ENCODE measurements at regions not wholly inside any gene's neighbourhood (a gene's known extent, or its start where the extent isn't known, plus 50 kb on each side); places are given as distances from the start of the nearest gene placed in this dataset.
A peak's percentile ranks its signal among the peaks of the same experiment; 100 is the strongest.

DNA sequence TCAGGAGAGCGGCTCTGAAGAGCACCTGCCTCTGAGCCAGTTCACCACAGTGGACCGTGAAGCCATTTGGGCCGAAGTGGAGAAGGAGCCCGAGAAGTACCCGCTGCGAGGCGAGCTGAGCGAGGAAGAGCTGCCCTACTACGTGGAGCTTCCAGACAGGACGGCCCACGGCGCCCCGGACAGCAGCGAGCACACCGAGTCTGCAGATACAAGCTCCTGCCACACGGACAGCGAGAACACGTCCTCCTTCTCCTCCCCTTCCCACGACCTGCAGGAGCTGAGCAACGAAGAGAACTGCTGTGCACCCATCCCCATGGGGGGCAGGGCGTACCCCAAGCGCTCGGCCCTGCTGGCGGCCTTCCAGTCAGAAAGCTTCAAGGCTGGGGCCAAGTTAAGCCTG lies 74.9 kb upstream of the MORC3 start:
- Histone ChIP-seq H3K9me3 (no peaks in the 10 kb centered on the region), H3K4me3 (replicated peaks in 1 of 3) (no peak overlapping the region), H3K36me3 (peaks cover 0 to 8% of the 10 kb centered on the region in 2 donors), H3K27me3 (no peaks in the 10 kb centered on the region), H3K4me1 (peaks cover 7 to 8% of the 10 kb centered on the region in 2 donors), H3K27ac (no peak overlapping the region)
- DNase-seq = no peak
- intact Hi-C loops (cut with DNase I) = no loop called here
- 92 to 94% methylated on average over 23 to 24 of the region's 24 CpGs for WGBS, 2 donors
- TF ChIP-seq, protein P1, sequence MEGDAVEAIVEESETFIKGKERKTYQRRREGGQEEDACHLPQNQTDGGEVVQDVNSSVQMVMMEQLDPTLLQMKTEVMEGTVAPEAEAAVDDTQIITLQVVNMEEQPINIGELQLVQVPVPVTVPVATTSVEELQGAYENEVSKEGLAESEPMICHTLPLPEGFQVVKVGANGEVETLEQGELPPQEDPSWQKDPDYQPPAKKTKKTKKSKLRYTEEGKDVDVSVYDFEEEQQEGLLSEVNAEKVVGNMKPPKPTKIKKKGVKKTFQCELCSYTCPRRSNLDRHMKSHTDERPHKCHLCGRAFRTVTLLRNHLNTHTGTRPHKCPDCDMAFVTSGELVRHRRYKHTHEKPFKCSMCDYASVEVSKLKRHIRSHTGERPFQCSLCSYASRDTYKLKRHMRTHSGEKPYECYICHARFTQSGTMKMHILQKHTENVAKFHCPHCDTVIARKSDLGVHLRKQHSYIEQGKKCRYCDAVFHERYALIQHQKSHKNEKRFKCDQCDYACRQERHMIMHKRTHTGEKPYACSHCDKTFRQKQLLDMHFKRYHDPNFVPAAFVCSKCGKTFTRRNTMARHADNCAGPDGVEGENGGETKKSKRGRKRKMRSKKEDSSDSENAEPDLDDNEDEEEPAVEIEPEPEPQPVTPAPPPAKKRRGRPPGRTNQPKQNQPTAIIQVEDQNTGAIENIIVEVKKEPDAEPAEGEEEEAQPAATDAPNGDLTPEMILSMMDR (IDR thresholded peaks at IDR 0.05) = no peak
- TF ChIP-seq POLR2A (IDR thresholded peaks at IDR 0.05) = no peak

DNA sequence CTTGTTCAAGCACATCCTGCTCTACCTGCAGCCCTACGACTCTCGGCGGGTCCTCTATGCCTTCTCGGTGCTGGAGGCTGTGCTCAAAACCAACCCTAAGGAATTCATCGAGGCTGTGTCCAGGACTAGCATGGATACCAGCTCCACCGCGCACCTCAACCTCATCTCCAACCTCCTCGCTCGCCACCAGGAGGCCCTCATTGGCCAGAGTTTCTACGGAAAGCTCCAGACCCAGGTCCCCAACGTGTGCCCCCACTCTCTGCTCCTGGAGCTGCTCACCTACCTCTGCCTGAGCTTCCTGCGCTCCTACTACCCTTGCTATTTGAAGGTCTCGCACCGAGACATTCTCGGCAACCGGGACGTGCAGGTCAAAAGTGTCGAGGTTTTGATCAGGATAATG lies 74.3 kb upstream of the MORC3 start:
- no peaks in the 10 kb centered on the region for H3K9me3 ChIP-seq
- H3K4me1 ChIP-seq = peaks cover 7 to 8% of the 10 kb centered on the region in 2 donors
- TF ChIP-seq POLR2A (IDR thresholded peaks at IDR 0.05) = no peak
- TF ChIP-seq, protein P1 (IDR thresholded peaks at IDR 0.05) = no peak
- 90 to 91% methylated on average over 15 to 18 of the region's 18 CpGs for WGBS, 2 donors
- peaks cover 0 to 8% of the 10 kb centered on the region in 2 donors for H3K36me3 ChIP-seq
- H3K4me3 ChIP-seq (replicated peaks in 1 of 3) = no peak overlapping the region
- DNase-seq = no peak
- H3K27me3 ChIP-seq = no peaks in the 10 kb centered on the region
- H3K27ac ChIP-seq = peak overlapping the region in 2 of 3 donors; percentile 24 to 44
- intact Hi-C loops (cut with DNase I) = no loop called here

DNA sequence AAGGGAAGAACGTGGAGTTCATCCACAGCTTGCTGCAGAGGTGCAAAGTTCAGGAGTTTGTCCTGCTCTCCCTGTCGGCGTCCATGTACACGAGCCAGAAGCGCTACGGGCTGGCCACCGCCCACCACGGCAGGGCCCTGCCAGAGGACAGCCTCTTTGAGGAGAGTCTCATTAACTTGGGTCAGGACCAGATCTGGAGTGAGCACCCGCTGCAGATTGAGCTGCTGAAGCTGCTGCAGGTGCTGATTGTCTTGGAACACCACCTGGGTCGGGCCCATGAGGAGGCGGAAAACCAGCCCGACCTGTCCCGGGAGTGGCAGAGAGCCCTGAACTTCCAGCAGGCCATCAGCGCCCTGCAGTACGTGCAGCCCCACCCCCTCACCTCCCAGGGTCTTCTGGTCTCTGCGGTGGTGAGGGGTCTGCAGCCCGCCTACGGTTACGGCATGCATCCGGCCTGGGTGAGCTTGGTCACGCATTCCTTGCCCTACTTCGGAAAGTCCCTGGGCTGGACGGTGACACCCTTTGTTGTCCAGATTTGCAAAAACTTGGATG lies 73.8 kb upstream of the MORC3 start:
- peak; percentile 77 to 80 for DNase-seq
- Histone ChIP-seq H3K27ac (peak overlapping the region in 2 of 3 donors; percentile 24 to 44), H3K27me3 (no peaks in the 10 kb centered on the region), H3K36me3 (peaks cover 0 to 8% of the 10 kb centered on the region in 2 donors), H3K9me3 (no peaks in the 10 kb centered on the region), H3K4me1 (peaks cover 7 to 8% of the 10 kb centered on the region in 2 donors), H3K4me3 (replicated peaks in 1 of 3) (no peak overlapping the region)
- intact Hi-C loops (cut with DNase I) = no loop called here
- WGBS, 2 donors = 30 to 43% methylated on average over 5 to 15 of the region's 23 CpGs
- TF ChIP-seq POLR2A (IDR thresholded peaks at IDR 0.05) = no peak
- TF ChIP-seq, protein P1 (IDR thresholded peaks at IDR 0.05) = no peak

DNA sequence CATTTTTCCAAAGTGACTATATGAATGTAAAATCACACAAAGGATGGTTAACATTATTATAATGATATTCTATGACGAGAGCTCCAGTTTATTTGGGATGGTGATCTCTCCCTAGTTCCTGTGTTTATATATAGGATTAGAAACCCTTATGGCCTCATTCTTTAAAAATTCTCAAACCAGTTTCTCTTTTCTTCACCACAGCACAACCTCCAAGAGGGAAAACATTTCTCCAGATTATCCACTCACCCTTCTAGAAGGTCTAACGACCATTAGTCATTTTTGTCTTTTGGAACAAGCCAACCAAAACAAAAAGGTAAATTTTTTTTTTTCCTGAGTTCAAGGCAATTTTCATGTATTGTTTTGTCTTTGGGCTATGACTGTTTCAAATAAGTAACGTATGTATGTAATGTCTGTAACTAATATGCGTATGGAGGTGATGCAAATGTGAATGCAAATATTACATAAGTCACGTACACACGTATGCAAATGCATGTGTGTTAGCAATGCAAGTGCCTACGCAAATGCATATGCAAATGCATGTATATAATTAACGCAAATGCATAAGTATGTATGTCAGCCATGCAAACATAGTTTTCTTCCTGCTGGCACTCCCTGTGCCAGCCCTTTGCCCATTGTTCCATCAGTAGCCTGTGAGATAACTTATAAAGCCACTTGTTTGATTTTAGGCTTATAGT lies 72.5 kb upstream of the MORC3 start:
- intact Hi-C loops (cut with DNase I) = no loop called here

DNA sequence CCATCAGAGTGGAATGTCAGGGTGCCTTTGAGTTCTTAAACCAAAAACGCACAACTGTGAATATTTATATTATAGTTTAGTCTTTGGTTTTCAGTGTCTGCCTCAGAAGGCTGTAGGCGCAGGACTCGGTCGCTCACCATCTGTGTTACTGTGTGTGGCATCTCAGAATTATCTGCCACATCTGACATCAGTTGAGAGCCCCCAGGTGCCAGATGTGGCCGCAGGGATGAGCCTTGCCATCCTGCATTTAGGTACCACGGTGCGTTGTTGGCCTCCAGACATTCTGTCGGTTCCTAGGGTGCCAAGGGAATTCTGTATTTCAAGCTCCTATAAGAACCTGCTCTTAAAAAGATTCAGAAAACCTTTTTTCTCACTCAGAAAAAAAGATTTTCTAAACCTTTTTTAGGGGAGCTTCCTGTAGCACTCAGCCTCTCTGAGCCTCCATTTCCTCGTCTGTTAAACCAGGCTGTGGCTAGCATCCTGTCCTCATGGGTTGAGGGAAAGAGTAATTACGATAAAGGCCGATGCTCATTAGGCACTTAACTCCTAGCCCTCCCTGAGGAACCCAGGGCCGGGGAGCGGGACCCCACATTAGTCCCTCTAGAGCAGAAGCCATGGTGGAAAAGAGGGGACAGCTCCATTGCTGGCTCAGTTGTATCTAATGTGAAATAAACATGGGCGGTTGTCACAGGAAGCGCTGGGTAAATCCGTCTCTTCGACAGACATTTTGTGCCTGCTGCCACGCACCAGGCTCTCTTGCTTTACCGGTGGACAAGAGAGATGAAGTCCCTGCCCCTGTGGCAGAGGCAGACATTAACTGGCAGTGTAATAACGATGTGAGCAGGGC lies 70.2 kb upstream of the MORC3 start:
- DNase-seq = no peak
- H3K9me3 ChIP-seq = no peaks in the 10 kb centered on the region
- TF ChIP-seq POLR2A (IDR thresholded peaks at IDR 0.05) = no peak
- TF ChIP-seq, protein P1 (IDR thresholded peaks at IDR 0.05) = no peak
- H3K4me1 ChIP-seq = peaks cover 7 to 8% of the 10 kb centered on the region in 2 donors
- H3K27ac ChIP-seq = no peak overlapping the region
- intact Hi-C loops (cut with DNase I) = no loop called here
- peaks cover 4 to 8% of the 10 kb centered on the region in 2 donors for H3K36me3 ChIP-seq
- no peak overlapping the region for H3K4me3 ChIP-seq (replicated peaks in 1 of 3)
- WGBS, 2 donors = 89 to 92% methylated on average over 20 of the region's 20 CpGs
- no peaks in the 10 kb centered on the region for H3K27me3 ChIP-seq

More for the DNA sequence above, 72.5 kb upstream of the MORC3 start:
- no peak for TF ChIP-seq POLR2A (IDR thresholded peaks at IDR 0.05)
- no peak for DNase-seq
- Histone ChIP-seq H3K27me3 (no peaks in the 10 kb centered on the region), H3K27ac (no peak overlapping the region), H3K4me1 (peaks cover 7 to 8% of the 10 kb centered on the region in 2 donors), H3K9me3 (no peaks in the 10 kb centered on the region), H3K36me3 (peaks cover 4 to 8% of the 10 kb centered on the region in 2 donors), H3K4me3 (replicated peaks in 1 of 3) (no peak overlapping the region)
- WGBS, 2 donors = 87 to 90% methylated on average over 8 of the region's 8 CpGs

Data from thyroid gland (tissue), 4 donors.